D721Med (cell line): ENCODE measurements at regions not wholly inside any gene's neighbourhood (a gene's known extent, or its start where the extent isn't known, plus 50 kb on each side); places are given as distances from the start of the nearest gene placed in this dataset.

Experiments
- DNase-seq: peaks from one replicate; pipeline ENCODE4 v3.0.0; 2011; ENCODE audit warnings: low spot score; ENCODE audit not compliant: insufficient read length
- FAIRE-seq: peaks from 2 replicates; lab custom pipeline; 2011; peaks lifted over from hg19 to GRCh38; lab: Jason Lieb, UNC
- TF ChIP-seq, protein P1 (sequence below): IDR thresholded peaks from 2 replicates; pipeline ENCODE4 v1.5.1; 2012; ENCODE audit warnings: mild to moderate bottlenecking, control low read depth; ENCODE audit not compliant: insufficient read depth; ENCODE audit errors: missing control alignments

DNA sequence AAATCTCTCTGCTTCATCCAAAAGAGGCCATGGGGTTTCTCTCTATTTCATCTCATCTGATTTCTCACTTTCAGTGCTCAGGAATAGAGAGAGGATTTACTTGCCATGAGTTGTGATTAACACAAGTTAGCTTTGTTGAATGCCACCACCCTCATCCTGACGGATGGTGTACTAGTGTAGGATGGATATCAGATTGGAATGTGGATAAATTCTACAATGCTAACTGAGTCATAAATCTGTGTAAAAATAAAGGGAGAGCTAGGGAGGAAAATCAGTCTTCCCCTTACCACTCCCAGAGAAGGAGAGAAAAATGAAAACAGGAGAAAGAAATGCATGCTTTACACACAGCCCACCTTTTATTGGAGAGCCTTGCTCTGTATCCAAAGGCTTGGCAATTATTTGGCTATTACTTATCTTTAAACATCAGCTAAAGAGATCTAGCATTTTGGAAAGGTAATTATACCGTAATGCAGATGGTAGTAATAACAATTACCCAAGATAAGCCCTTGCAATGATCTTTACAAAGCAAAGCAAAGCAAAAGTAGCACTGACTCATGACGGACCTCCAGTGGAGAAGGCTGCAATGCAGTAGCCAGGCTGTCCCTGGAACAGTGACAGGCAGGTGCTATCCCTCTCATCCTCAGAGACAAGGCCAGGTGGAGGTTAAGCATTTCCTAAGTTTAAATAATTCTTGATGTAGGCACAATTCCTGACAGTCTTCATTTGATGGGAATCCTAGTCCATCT is 306.3 kb upstream of the PPARGC1A start:
- FAIRE-seq (no peak), DNase-seq (no peak)
- TF ChIP-seq, protein P1, sequence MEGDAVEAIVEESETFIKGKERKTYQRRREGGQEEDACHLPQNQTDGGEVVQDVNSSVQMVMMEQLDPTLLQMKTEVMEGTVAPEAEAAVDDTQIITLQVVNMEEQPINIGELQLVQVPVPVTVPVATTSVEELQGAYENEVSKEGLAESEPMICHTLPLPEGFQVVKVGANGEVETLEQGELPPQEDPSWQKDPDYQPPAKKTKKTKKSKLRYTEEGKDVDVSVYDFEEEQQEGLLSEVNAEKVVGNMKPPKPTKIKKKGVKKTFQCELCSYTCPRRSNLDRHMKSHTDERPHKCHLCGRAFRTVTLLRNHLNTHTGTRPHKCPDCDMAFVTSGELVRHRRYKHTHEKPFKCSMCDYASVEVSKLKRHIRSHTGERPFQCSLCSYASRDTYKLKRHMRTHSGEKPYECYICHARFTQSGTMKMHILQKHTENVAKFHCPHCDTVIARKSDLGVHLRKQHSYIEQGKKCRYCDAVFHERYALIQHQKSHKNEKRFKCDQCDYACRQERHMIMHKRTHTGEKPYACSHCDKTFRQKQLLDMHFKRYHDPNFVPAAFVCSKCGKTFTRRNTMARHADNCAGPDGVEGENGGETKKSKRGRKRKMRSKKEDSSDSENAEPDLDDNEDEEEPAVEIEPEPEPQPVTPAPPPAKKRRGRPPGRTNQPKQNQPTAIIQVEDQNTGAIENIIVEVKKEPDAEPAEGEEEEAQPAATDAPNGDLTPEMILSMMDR: peak; percentile 4

DNA sequence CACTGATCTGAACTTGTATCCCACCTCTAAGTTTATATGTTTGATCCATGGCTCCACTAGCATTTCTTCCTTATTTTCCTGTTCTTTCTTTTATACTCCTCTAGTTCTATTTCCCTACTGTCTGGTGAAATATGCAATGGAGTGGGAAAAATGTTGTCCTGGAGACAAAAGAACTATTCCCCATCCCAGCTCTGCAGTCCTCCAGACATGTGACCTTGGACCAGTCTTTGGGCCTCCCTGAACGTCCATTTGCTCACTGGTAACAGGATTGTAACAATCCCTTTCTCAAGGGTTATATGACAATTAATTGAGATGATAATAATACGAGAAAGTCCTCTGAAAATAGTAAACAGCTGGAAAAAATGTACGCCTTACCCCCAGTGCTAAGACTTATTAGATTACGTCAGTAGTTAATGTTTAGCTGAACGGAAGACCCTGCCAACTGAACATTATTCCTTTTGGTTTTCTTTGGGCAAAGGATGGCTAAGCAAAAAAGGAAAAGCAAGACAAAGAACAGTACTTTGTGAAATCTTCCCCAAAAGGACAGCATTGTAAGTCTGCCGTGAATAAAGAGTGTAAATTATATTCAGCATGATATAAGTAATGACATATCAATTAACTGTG is 302.3 kb upstream of the PPARGC1A start:
- no peak for DNase-seq
- TF ChIP-seq, protein P1: no peak
- no peak for FAIRE-seq

DNA sequence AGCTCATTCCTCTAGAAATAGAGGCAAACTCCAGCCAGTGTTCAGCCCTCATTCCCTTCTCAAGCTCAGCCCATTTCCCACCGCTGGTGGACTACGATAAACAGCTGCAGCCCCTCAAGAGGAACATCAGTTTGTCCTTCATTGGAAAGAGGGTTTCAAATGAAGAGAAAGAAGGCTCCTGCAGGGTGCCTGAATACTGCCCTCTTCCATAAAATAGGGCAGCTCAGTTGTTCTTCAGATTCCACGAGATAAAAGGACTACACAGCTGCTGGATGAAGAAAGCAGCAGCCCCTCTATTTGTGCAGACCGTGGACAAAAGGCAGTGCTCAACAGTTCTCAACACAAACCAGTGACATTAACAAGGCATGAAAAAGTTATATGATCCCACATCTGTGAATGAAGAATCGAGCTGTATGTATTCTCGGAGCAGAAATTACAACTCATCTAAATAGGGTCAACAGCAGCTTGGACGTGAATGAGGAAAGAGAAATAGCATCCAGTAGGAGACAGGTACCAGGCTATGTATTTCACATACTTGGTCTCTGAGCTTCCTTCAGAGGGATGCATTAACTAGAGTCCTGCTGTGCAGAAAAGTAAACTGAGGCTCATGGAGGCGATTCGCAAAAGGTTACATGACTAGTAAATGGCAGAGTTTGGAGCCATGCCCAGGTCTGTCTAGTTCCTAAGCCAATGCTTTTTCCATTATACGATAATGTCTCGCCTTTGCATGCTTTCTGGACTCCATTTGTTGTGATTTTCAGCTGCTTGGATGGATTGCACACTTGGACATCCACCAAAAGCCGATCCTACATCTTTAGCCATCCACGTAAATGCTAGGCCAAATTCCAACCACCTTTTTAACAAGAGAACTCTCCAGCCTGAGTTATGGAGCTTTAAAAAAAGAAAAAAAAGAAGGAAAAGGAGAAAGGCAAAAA is 301.2 kb upstream of the PPARGC1A start:
- no peak for DNase-seq
- FAIRE-seq: no peak
- TF ChIP-seq, protein P1: no peak

DNA sequence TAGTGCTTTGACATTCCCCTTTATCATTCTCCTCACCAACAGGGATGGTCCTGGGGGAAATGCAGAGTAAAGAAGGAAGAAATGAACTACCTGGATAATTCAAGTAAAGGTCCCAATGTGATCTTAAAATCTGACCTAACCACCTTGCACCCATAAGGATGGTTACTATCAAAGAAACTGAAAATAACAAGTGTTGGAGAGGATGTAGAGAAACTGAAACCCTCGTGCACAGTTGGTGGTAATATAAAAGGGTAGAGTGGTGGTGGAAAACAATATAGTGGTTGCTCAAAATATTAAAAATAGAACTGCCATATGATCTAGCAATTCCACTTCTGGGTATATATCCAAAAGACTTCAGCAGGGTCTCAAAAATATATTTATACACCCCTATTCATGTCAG is 298.6 kb upstream of the PPARGC1A start:
- FAIRE-seq (no peak), DNase-seq (no peak)
- TF ChIP-seq, protein P1: no peak

DNA sequence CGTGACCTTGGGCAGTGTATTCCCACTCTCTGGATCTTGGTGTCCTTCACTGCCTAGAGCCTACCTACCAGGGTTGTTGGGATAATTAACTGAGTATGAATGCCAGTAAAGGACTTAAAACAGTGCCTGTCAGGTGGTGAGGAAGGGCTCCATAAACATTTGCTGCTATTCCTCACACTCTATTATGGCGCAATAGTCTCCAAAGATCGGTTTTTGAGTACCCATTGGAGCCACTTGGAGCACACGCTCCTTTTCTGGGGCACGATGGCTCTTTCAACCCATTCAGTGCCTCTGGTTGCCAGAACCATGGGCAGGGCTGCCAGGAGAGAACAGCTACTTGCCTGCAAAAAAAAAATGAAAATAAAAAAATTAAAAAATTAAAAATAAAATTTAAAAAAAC is 296.6 kb upstream of the PPARGC1A start:
- FAIRE-seq: no peak

DNA sequence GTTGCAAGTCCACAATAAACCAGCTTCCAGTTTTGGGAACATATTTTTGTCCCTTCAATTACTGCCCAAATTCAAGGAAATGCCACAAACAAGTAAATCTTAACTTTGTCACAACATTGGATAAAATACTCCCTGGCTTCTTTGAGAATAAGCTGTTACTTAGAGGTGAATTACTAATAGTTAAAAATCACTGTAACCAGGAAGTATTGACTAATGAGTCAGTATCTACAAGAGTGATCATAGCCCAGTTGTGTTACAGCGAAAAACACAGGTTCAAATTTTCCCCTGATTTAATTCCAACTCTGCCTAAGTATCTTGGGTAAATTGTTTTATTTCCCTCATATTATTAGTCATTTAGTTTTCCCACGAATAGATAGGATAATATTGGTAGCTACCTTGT is 291.2 kb upstream of the PPARGC1A start:
- DNase-seq (no peak), FAIRE-seq (no peak)
- TF ChIP-seq, protein P1: no peak

More for the DNA sequence above, 296.6 kb upstream of the PPARGC1A start:
- TF ChIP-seq, protein P1: no peak
- DNase-seq: no peak
